CD4-positive, alpha-beta T cell treated with Interleukin-10 for 1 hour (primary cell): ENCODE measurements at regions not wholly inside any gene's neighbourhood (a gene's known extent, or its start where the extent isn't known, plus 50 kb on each side); places are given as distances from the start of the nearest gene placed in this dataset.

Experiments used
- DNase-seq: peaks from one replicate; pipeline ENCODE4 v3.0.0-alpha.2; 2020

DNA sequence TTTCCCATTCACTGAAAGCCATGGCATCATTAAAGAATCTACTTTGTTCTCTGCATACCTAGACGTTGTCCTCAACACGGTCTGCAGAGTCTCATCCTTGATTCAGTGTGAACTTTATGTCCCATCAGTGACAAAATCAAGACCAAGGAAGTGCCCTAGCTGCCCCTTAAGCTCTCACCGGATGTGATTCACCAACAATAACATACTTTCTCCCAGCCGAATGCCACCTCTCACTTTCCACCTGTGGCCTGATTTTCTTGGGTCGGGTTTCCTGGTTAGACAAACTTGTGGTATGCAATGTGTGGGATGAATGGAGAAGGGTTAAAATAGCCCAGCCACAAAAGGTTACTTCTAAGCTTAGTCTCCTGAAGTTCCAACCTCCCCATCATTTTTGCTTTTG is 145.3 kb upstream of the PAPPA start:
- DNase-seq, result no peak

DNA sequence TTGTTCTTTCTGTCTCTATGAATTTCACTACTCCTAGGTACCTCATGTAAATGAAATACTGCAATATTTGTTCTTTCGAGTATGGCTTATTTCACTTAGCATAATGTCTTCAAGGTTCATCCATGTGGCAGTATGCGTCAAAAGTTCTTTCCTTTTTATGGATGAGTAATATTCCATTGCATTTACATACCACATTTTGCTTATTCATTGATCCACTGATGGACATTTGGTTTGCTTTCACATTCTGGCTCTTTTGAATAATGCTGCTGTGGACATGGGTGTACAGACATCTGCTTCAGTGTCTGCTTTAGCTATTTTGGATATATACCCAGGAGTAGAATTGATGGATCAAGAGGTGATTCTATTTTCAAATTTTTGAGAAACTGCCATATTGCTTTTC is 144.2 kb upstream of the PAPPA start:
- DNase-seq, result no peak

DNA sequence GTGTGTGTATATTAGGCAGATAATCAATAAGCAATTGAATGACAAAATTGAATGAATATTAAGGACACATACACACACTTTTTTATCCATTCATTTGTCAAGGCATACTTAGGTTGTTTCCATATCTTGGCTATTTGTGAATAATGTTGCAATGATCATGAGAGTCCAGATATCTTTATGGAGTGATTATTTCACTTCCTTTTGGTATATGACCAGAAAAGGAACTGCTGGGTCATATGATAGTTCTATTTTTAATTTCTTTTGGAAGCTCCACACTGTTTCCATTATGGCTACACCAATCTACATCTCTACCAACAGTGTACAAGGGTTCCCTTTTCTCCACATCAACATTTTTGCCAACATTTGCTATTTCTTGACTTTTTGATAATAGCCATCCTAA is 137.7 kb upstream of the PAPPA start:
- no peak for DNase-seq

DNA sequence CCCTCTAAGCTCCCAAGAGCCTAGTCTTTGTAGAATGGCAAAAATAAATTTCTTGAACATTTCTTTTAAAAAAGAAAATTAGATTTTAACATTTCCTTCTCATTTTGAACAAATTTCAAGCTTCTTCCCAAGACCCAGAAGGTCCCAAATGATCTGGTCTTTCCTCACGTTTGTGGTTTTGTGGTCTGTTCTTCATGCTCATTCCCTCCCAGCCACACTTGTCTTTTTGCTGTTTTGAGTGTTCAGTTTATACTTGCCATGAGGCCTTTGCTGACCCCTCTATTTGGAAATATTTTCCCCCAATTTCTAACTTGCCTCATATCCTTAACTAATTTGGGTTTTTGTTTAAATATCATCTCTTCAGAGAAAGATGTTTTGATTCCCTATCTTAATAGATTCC is 133.4 kb upstream of the PAPPA start:
- no peak for DNase-seq

- no peak for DNase-seq
These were observed 132.8 kb upstream of the PAPPA start for GRCh38 chr9:116020801-116021200.

GRCh38 chr9:116027096-116027495 is 126.5 kb upstream of the PAPPA start:
- DNase-seq, result no peak

GRCh38 chr9:116027511-116027910 is 126.1 kb upstream of the PAPPA start:
- DNase-seq, result no peak

DNA sequence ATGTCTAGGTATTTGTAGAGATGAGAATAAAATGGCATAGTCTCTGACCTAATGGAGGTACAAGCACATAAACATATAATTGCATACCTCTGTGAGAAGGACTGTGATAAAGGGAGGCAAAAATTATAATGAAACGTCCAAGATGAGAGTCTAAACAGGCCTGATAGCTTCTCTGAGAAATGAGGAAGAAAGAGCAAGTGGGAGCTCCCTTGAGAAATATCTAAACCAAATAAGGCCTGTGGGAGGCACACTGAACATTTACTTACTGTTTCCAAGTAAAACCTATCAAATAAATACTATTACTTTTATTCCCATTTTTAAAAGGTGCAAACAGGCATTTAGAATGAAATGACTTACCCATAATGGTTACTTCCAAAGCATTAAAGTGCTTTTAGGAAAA is 125.6 kb upstream of the PAPPA start:
- no peak for DNase-seq

- no peak for DNase-seq
These were observed 123.1 kb upstream of the PAPPA start for GRCh38 chr9:116030517-116030916.

DNA sequence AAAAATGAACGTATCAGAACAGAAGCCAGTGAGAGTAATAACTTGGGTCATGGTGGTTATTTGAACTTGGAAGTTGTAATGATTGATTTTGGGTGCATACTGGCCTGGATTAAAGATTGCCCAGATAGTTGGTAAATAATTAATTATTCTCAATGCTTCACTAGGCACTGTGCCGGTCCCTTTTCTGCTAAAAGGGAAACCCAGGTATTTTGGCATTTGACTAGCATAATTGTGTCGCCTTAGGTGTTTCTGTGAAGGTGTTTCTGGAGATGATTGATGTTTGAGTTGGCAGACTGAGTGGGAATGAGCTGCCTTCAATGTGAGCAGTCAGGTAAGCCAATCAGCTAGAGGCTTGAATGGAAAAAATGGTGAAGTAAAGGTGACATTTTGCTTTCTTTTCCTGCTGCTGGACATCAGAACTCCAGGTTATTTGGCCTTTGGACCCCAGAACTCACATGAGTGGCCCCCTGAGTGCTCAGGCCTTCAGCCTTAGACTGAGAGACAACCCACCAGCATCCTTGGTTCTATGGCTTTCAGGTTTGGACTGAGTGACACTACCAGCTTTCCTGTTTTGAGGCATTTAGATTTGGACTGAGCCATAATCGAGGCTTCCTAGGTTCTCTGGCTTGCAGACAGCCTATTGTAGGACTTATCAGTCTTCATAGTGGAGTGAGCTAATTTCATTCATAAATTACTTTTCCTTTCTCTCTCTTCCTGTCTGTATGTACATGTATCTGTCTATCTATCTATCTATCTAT is 120.7 kb upstream of the PAPPA start:
- DNase-seq, result no peak

DNA sequence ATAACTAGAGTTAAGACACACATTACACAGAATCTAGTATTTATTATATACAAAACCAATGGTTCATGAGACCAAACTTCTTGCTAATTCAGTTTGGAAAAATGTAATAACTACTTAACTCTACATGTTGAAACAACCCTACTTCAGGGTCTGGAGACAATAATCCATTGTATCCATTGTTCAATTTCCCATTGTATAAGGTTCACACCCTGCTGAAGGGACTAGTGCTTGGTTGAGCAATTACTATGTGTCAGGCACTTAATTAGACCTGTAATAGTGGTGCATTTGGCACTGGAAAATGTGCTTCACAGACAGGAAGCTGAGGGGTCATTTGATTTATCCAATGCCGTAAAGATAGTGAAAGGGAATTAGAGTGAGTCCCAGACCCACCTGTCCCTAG is 114.3 kb upstream of the PAPPA start:
- no peak for DNase-seq

DNA sequence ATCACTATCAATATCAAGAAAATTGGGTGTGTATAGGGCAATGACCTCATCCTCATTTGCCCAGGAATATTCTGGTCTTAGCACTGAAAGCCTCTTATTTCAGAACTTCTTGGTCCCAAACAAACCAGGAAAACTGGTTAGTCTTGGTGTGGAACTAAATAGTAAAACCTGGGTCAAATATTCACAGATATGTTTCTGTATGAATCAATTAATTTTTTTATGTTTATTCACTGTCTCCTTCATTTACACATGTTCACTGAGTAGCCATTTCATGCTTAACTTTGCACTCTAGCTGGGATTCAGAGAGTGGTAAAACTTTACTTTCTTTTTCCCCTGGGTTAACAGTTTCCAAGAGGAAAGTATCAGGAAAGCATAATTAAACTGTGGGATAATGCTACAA is 113.7 kb upstream of the PAPPA start:
- no peak for DNase-seq

- DNase-seq, result no peak
These were observed 111.3 kb upstream of the PAPPA start for GRCh38 chr9:116042321-116042720.

- DNase-seq, result no peak
These were observed 108.5 kb upstream of the PAPPA start for GRCh38 chr9:116045083-116045482.

- DNase-seq, result no peak
These were observed 105.5 kb upstream of the PAPPA start for GRCh38 chr9:116048081-116048480.

DNA sequence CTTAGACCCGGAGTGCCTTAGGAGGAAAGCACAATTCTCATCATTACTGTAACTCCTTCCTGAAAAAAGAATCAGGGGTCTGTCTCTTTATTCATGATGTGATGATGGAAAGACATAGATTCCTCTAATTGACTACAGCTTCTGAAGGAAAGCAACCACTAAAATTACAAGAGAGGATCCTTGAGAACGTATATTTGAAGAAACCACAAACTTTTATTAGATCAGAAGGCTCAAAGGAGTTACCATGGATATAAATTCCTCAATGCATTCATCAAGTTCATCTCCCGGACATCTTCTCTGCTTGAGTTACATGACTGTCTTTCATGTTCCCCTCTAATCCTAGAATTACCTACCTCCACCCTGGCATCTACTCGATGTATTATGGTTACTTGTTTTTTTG is 104.1 kb upstream of the PAPPA start:
- DNase-seq, result no peak

DNA sequence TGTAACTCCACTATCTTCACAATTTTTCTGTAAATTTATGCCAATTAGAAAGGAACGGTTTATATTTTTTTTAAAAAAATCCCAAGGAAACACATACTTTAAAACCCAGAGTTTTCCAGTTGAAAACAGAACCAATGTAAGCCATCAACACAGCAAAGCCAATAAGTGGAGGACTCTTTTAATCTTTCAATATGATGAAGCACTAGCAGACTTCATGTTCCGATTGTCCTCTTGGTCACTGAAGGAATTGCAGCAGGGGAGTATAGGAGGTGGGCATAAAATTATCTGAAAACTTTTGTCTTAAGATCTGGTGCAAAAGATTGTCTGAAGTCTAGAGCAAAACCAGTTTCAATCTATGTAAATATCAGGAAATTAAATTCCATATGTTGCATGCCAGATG is 102.1 kb upstream of the PAPPA start:
- DNase-seq, result no peak

- no peak for DNase-seq
These were observed 98.1 kb upstream of the PAPPA start for GRCh38 chr9:116055536-116055935.

GRCh38 chr9:116057371-116057770 is 96.2 kb upstream of the PAPPA start:
- DNase-seq, result no peak

DNA sequence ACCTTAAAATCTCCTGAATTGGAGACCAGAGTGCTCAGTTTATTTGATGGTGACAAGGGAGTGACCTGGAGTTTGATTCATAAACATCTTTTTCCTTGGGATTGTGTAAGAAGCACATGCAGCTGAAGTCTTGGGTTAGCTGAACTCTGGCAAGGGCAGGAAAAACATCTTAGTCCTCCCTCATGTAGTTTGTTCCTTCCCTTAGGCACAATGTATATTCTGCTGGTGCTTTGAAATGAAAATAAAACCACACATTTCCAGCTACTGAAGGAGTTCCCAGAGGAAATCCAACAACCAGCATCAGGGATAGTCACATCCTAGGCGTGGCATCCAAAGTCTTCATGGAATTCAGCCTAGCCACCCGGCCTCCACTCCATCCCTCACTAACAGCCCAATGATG is 95.2 kb upstream of the PAPPA start:
- DNase-seq, result no peak

GRCh38 chr9:116059466-116059865 is 94.1 kb upstream of the PAPPA start:
- no peak for DNase-seq

GRCh38 chr9:116060631-116061030 is 93.0 kb upstream of the PAPPA start:
- DNase-seq, result no peak

- DNase-seq, result no peak
These were observed 91.9 kb upstream of the PAPPA start for GRCh38 chr9:116061546-116062205.

DNA sequence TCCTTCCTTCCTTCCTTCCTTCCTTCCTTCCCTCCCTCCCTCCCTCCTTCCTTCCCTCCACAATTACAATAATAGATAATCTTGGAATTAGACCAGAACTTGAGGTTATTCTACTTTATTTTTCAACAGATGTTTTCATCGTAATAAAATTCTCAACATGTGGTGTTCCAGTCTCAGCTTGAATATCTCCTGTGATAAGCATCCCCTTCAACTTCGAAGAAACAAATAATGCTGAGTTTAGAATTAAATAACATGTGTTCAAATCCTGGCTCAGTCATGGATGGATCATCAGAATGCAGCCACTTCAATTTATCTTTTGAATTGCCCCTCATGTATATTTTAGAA is 91.4 kb upstream of the PAPPA start:
- no peak for DNase-seq

GRCh38 chr9:116064970-116065369 is 88.6 kb upstream of the PAPPA start:
- DNase-seq, result no peak
